ENCODE measurements at regions not wholly inside any gene's neighbourhood (a gene's known extent, or its start where the extent isn't known, plus 50 kb on each side); places are given as distances from the start of the nearest gene placed in this dataset.

GRCh38 chr6:167653561-167653960 lies 173.2 kb upstream of the AFDN start:
- no peak for DNase-seq (ENCODE audit: low read depth)
- H3K4me3 ChIP-seq (replicated peaks; ENCODE audit: low read depth, low read length): no peak overlapping the region
- no peak for TF ChIP-seq CTCF (IDR thresholded peaks at IDR 0.05; ENCODE audit: low read length, missing control alignments)

- H3K4me3 ChIP-seq (replicated peaks; ENCODE audit: low read depth, low read length): no peak overlapping the region
- DNase-seq (ENCODE audit: low read depth): no peak
- no peak for TF ChIP-seq CTCF (IDR thresholded peaks at IDR 0.05; ENCODE audit: low read length, missing control alignments)
Measured at GRCh38 chr6:167654389-167654788, 172.3 kb upstream of the AFDN start.

GRCh38 chr6:167655174-167655821 lies 171.4 kb upstream of the AFDN start:
- H3K4me3 ChIP-seq (replicated peaks; ENCODE audit: low read depth, low read length): no peak overlapping the region
- no peak for TF ChIP-seq CTCF (IDR thresholded peaks at IDR 0.05; ENCODE audit: low read length, missing control alignments)
- no peak for DNase-seq (ENCODE audit: low read depth)

- no peak for TF ChIP-seq CTCF (IDR thresholded peaks at IDR 0.05; ENCODE audit: low read length, missing control alignments)
Measured at GRCh38 chr6:167658106-167658505, 168.6 kb upstream of the AFDN start.

GRCh38 chr6:167659046-167659445 lies 167.7 kb upstream of the AFDN start:
- DNase-seq (ENCODE audit: low read depth): no peak
- H3K4me3 ChIP-seq (replicated peaks; ENCODE audit: low read depth, low read length): no peak overlapping the region
- no peak for TF ChIP-seq CTCF (IDR thresholded peaks at IDR 0.05; ENCODE audit: low read length, missing control alignments)

More at GRCh38 chr6:167658106-167658505, 168.6 kb upstream of the AFDN start:
- H3K4me3 ChIP-seq (replicated peaks; ENCODE audit: low read depth, low read length): no peak overlapping the region
- DNase-seq (ENCODE audit: low read depth): no peak

GRCh38 chr6:167660424-167660823 lies 166.3 kb upstream of the AFDN start:
- no peak for DNase-seq (ENCODE audit: low read depth)
- H3K4me3 ChIP-seq (replicated peaks; ENCODE audit: low read depth, low read length): no peak overlapping the region
- no peak for TF ChIP-seq CTCF (IDR thresholded peaks at IDR 0.05; ENCODE audit: low read length, missing control alignments)

- no peak for DNase-seq (ENCODE audit: low read depth)
Measured at GRCh38 chr6:167660944-167661551, 165.7 kb upstream of the AFDN start.

More at GRCh38 chr6:167660944-167661551, 165.7 kb upstream of the AFDN start:
- TF ChIP-seq CTCF (IDR thresholded peaks at IDR 0.05; ENCODE audit: low read length, missing control alignments): no peak
- H3K4me3 ChIP-seq (replicated peaks; ENCODE audit: low read depth, low read length): no peak overlapping the region

All from fibroblast of pulmonary artery (primary cell).